Fibroblast of villous mesenchyme (primary cell): ENCODE measurements at regions not wholly inside any gene's neighbourhood (a gene's known extent, or its start where the extent isn't known, plus 50 kb on each side); places are given as distances from the start of the nearest gene placed in this dataset.

Experiments used
- DNase-seq: peaks from one replicate; pipeline ENCODE4 v3.0.0-alpha.2; 2010; ENCODE audit warnings: low read depth
- H3K4me3 ChIP-seq: 2 replicates; pipeline ENCODE4 v1.5.1; 2011; ENCODE audit warnings: low read depth, mild to moderate bottlenecking, low read length
- TF ChIP-seq, protein P1 (sequence below): IDR thresholded peaks from 2 replicates; pipeline ENCODE4 v1.5.1; 2012; ENCODE audit warnings: low read depth, mild to moderate bottlenecking, low read length; ENCODE audit not compliant: insufficient read depth

DNA sequence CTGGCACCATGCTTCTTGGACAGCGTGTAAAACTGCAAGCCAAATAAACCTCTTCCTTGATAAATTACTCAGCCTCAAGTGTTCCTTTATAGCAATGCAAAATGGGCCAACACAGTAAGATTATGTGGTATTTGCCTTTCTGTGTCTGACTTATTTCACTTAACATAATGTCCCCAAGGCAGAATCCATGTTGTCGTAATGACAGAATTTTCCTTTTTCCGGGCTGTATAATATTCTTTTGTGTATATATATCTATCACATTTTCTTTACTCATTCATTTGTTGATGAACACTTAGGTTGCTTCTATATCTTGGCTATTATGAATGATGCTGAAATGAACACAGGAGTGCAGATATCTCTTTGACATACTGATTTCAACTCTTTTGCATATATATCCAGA is 209.1 kb upstream of the PTER start:
- no peak for DNase-seq
- TF ChIP-seq, protein P1, sequence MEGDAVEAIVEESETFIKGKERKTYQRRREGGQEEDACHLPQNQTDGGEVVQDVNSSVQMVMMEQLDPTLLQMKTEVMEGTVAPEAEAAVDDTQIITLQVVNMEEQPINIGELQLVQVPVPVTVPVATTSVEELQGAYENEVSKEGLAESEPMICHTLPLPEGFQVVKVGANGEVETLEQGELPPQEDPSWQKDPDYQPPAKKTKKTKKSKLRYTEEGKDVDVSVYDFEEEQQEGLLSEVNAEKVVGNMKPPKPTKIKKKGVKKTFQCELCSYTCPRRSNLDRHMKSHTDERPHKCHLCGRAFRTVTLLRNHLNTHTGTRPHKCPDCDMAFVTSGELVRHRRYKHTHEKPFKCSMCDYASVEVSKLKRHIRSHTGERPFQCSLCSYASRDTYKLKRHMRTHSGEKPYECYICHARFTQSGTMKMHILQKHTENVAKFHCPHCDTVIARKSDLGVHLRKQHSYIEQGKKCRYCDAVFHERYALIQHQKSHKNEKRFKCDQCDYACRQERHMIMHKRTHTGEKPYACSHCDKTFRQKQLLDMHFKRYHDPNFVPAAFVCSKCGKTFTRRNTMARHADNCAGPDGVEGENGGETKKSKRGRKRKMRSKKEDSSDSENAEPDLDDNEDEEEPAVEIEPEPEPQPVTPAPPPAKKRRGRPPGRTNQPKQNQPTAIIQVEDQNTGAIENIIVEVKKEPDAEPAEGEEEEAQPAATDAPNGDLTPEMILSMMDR = no peak

DNA sequence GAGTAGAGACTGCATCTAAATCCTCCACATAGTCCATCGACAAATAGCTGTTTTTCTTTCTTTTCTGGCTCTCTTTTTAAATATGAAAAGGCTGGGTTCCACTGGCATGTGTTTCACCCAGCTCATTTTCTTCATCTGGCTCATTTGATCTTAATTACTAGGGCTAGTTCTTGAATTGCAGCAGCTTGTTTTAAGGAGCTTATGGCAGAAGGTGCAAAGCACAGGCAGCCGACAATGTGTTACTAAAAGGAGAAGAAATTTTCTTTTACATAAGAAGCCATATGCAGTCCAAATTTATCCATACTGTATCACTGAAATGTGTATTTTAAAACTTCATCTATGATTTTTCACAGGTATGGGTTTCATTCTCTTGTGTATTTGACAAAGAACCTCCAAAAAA is 205.6 kb upstream of the PTER start:
- no peak overlapping the region for H3K4me3 ChIP-seq
- DNase-seq = no peak
- TF ChIP-seq, protein P1 = no peak

More for the DNA sequence above, 209.1 kb upstream of the PTER start:
- H3K4me3 ChIP-seq = no peak overlapping the region

DNA sequence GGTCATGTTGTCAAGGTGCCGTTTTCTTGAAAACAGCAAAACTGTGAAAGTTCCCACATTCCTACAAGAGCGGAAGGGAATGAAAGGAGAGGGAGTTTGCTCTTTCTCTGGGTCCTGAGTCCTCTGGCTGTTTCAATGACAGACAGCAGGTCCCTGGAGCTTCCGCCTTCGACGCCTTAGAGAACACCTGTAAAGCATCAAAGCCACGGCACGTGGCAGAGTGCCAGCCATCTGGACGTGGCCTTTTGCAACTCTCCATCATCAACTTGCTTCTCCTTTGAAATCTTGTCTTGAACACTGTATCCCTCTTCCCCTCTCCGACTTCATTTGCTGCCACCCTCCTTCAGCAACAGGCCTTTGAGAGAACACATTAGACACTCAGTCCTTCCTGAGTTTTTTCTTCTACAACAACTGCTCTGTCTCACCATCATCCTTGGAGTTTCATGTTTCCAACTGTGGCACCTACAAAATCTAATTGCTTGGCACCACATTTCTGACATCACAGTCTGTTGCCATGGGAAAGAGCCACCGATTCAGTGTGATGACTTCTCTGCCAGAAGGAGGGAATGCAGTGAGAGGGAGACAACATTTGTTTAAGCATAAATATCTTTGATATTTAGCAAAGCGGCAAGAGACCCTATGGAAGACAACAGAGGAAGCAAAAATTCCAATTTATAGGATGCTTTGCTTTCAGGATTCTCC is 204.9 kb upstream of the PTER start:
- DNase-seq = no peak
- TF ChIP-seq, protein P1 = no peak
- no peak overlapping the region for H3K4me3 ChIP-seq

DNA sequence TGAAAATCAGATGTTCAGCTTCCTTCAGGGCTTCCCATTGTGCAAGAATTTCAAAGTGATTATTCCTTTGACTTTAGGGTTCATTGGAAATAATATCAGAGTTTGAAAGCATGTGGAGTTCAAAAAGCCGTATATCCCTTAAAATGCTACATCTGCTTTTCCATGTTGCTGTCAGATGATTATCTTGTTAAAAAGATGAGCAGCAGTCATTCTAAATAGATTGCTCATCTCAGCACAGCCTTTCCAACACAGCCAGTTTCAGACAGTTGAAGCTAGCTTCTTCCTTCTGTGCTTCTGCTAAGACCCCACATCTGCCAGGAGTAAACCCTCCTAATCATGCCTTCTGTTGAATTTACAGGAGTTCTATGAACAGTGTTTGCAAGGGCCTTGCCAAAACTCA is 204.4 kb upstream of the PTER start:
- no peak for DNase-seq
- TF ChIP-seq, protein P1 = no peak
- no peak overlapping the region for H3K4me3 ChIP-seq

DNA sequence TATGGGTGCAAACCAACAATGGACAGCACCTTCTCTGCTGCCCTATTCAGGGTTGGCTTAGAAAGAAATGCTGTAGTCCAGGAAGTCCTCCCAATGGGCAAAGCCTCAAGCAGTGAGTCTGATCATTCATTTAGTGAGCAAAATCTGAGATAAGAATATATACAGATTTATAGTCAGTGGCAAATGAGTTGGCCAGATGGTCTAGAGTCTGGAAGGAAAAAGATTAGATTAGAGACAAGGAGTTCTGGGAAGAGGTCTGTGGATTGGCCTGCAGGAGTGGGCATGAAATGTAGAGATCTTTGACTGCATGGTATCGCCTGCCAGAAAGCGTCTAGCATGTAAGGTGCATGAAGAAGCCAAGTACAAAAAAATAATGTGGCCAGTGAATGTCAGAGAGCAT is 201.9 kb upstream of the PTER start:
- no peak for DNase-seq
- TF ChIP-seq, protein P1 = no peak
- H3K4me3 ChIP-seq = no peak overlapping the region

DNA sequence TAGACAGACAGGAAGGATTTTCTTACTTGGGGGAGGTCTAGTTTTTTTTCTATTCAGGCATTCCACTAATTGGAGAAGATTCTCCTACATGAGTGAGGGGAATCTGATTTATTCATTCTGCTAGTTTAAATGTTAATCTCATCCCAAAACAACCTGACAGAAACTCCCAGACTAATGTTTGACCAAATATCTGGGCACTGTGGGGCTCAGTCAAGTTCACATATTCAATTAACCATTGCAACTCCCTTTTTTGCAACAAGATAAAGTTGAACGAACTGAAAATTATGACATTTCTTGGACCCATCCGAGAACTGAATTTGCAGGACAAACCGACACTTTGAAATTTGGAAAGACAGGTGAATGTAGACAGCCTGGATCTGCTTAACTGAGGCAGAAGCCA is 194.4 kb upstream of the PTER start:
- no peak overlapping the region for H3K4me3 ChIP-seq
- no peak for DNase-seq
- TF ChIP-seq, protein P1 = no peak
